IMR-90 (cell line): ENCODE measurements at regions not wholly inside any gene's neighbourhood (a gene's known extent, or its start where the extent isn't known, plus 50 kb on each side); places are given as distances from the start of the nearest gene placed in this dataset.

Experiments used
- ATAC-seq: fragments of 200-7000 bp; cut with Tn5 transposase; 2 replicates; pipeline ENCODE4 v1.9.1; 2020; ENCODE audit warnings: low read depth, mild to moderate bottlenecking, moderate library complexity
- BruUV-seq: library from RNA; stranded (reverse); fragments of 400-500 nt; replicated peaks from 2 replicates; lab custom pipeline; 2021; lab: Mats Ljungman, UMichigan
- CTCF ChIA-PET: fragments of 300-600 bp; formaldehyde crosslinking; extraction: SDS; loops from one replicate; lab custom pipeline; 2021; ENCODE audit warnings: antibody characterized with exemption; lab: Yijun Ruan, JAX
- POLR2A ChIA-PET: fragments of 300-600 bp; sonication (Branson Sonifier 250); formaldehyde crosslinking; loops from one replicate; lab custom pipeline; 2022; ENCODE audit warnings: antibody characterized with exemption; ENCODE audit not compliant: unreplicated experiment; lab: Charles Lee
- DNase-seq: peaks from one replicate; pipeline ENCODE4 v3.0.0; 2013
- H2AFZ ChIP-seq: replicated peaks from 2 replicates; pipeline ENCODE3; 2013; ENCODE audit warnings: low read length, mild to moderate bottlenecking; ENCODE audit not compliant: poor library complexity
- H2AK5ac ChIP-seq: 2 replicates; pipeline ENCODE4 v1.6.1; 2013; ENCODE audit warnings: low read depth, low read length, inconsistent platforms
- H2AK9ac ChIP-seq: replicated peaks from 2 replicates; pipeline ENCODE3; 2013; ENCODE audit warnings: mild to moderate bottlenecking, low read depth, low read length, moderate library complexity; ENCODE audit not compliant: poor library complexity
- H2BK120ac ChIP-seq: 2 replicates; pipeline ENCODE4 v1.6.1; 2013; ENCODE audit warnings: low read depth, low read length, inconsistent platforms
- H2BK15ac ChIP-seq: 3 replicates; pipeline ENCODE4 v1.6.1; 2013; ENCODE audit warnings: low read depth, low read length, inconsistent platforms
- H2BK20ac ChIP-seq: 2 replicates; pipeline ENCODE4 v1.6.1; 2013; ENCODE audit warnings: low read depth, mild to moderate bottlenecking, inconsistent platforms, low read length, moderate library complexity
- H2BK5ac ChIP-seq: 2 replicates; pipeline ENCODE4 v1.6.1; 2013; ENCODE audit warnings: mild to moderate bottlenecking, low read depth, low read length, inconsistent platforms; ENCODE audit not compliant: poor library complexity, severe bottlenecking
- H3K14ac ChIP-seq: replicated peaks from 2 replicates; pipeline ENCODE4 v1.6.1; 2013; ENCODE audit warnings: low read depth, low read length, inconsistent platforms
- H3K18ac ChIP-seq: 2 replicates; pipeline ENCODE4 v1.6.1; 2013; ENCODE audit warnings: low read depth, low read length, control low read depth
- H3K23ac ChIP-seq: 2 replicates; pipeline ENCODE4 v1.6.1; 2013; ENCODE audit warnings: low read depth, low read length, inconsistent platforms
- H3K27ac ChIP-seq: 2 replicates; pipeline ENCODE4 v1.5.1; 2013; ENCODE audit warnings: mild to moderate bottlenecking, control low read depth, low read length; ENCODE audit not compliant: insufficient read depth
- H3K27me3 ChIP-seq: 2 replicates; pipeline ENCODE4 v1.6.1; 2013; ENCODE audit warnings: low read length; ENCODE audit not compliant: control insufficient read depth, insufficient read depth
- H3K36me3 ChIP-seq: 2 replicates; pipeline ENCODE4 v1.6.1; 2013; ENCODE audit warnings: low read length, mixed read lengths; ENCODE audit not compliant: control insufficient read depth, insufficient read depth
- H3K4ac ChIP-seq: 2 replicates; pipeline ENCODE4 v1.6.1; 2013; ENCODE audit warnings: low read depth, low read length, inconsistent platforms
- H3K4me1 ChIP-seq: 2 replicates; pipeline ENCODE4 v1.6.1; 2013; ENCODE audit warnings: low read length, mixed read lengths; ENCODE audit not compliant: control insufficient read depth, insufficient read depth
- H3K4me2 ChIP-seq: 2 replicates; pipeline ENCODE4 v1.6.1; 2013; ENCODE audit warnings: low read depth, mild to moderate bottlenecking, control low read depth, low read length, moderate library complexity
- H3K4me3 ChIP-seq: 2 replicates; pipeline ENCODE4 v1.5.1; 2013; ENCODE audit warnings: low read depth, mild to moderate bottlenecking, control low read depth, low read length, moderate library complexity; ENCODE audit not compliant: insufficient read depth
- H3K56ac ChIP-seq: 2 replicates; pipeline ENCODE4 v1.6.1; 2013; ENCODE audit warnings: low read length, inconsistent platforms; ENCODE audit not compliant: insufficient read depth; ENCODE audit errors: extremely low read depth
- H3K79me1 ChIP-seq, 2 experiments: 2 replicates each; pipeline ENCODE4 v1.6.1; 2013; ENCODE audit warnings: low read length in 2 of 2, inconsistent platforms in 1 of 2, low read depth in 1 of 2
- H3K9ac ChIP-seq: 2 replicates; pipeline ENCODE4 v1.6.1; 2013; ENCODE audit warnings: low read depth, low read length, control low read depth
- H3K9me1 ChIP-seq: 2 replicates; pipeline ENCODE4 v1.6.1; 2013; ENCODE audit warnings: low read length, inconsistent platforms; ENCODE audit not compliant: insufficient read depth
- H3K9me3 ChIP-seq: 2 replicates; pipeline ENCODE4 v1.6.1; 2013; ENCODE audit warnings: low read length; ENCODE audit not compliant: control insufficient read depth, insufficient read depth
- H4K20me1 ChIP-seq: 2 replicates; pipeline ENCODE4 v1.6.1; 2013; ENCODE audit warnings: low read length, inconsistent platforms; ENCODE audit not compliant: insufficient read depth
- H4K5ac ChIP-seq: 2 replicates; pipeline ENCODE4 v1.6.1; 2013; ENCODE audit warnings: mild to moderate bottlenecking, low read depth, low read length, control low read depth
- H4K8ac ChIP-seq, 2 experiments: 2 replicates each; pipeline ENCODE4 v1.6.1; 2013; ENCODE audit warnings: low read depth in 2 of 2, low read length in 2 of 2, control low read depth in 1 of 2, inconsistent platforms in 1 of 2
- H4K91ac ChIP-seq: 2 replicates; pipeline ENCODE4 v1.6.1; 2013; ENCODE audit warnings: low read depth, low read length, inconsistent platforms; ENCODE audit not compliant: insufficient read depth
- CEBPB ChIP-seq: IDR thresholded peaks from 2 replicates; pipeline ENCODE4 v1.6.1; 2012; ENCODE audit warnings: low read depth, low read length, improper control_type of control experiment
- ELK1 ChIP-seq: fragments of 150-350 bp; IDR thresholded peaks from 2 replicates; pipeline ENCODE4 v1.6.1; 2016; ENCODE audit warnings: low read depth, mild to moderate bottlenecking, low read length, moderate library complexity, borderline replicate concordance
- MAZ ChIP-seq: IDR thresholded peaks from 2 replicates; pipeline ENCODE4 v1.6.1; 2012; ENCODE audit warnings: low read depth, mild to moderate bottlenecking, low read length, improper control_type of control experiment, moderate library complexity, borderline replicate concordance
- NFE2L2 ChIP-seq: fragments of 150-350 bp; IDR thresholded peaks from 2 replicates; pipeline ENCODE4 v1.6.1; 2016; ENCODE audit warnings: low read depth, mild to moderate bottlenecking, low read length
- RCOR1 ChIP-seq: IDR thresholded peaks from 2 replicates; pipeline ENCODE4 v1.6.1; 2012; ENCODE audit warnings: mild to moderate bottlenecking, low read length, improper control_type of control experiment; ENCODE audit not compliant: insufficient replicate concordance
- RFX5 ChIP-seq: IDR thresholded peaks from 2 replicates; pipeline ENCODE4 v1.8.0; 2012; ENCODE audit warnings: low read depth, mild to moderate bottlenecking, low read length, moderate library complexity
- WGBS, 2 experiments: methylation state at CpG; one replicate each; pipeline versions ENCODE4 v1.1.5 to v1.1.7; 2013; ENCODE audit warnings: missing lambda C conversion rate in 2 of 2; ENCODE audit not compliant: insufficient read length in 1 of 2; ENCODE audit errors: extremely low coverage in 2 of 2; 5-methylcytosine and 5-hydroxymethylcytosine counted together
- dilution Hi-C: fragments of 300-500 bp; cut with HindIII; formaldehyde crosslinking; loops from one replicate; pipeline ENCODE4 v1.14.3; 2018; ENCODE audit warnings: low sequenced_read_pairs; ENCODE audit not compliant: unreplicated experiment
- in situ Hi-C: fragments of 300-500 bp; cut with MboI; formaldehyde crosslinking; loops from 3 replicates; pipeline ENCODE4 v1.14.3; 2019; ENCODE audit warnings: low sequenced_read_pairs, inconsistent platforms, mixed read lengths
- intact Hi-C: fragments of 100-400 bp; cut with micrococcal nuclease; formaldehyde crosslinking; loops from 2 replicates; pipeline ENCODE4 v1.10.0; 2022
- TF ChIP-seq, protein P1 (sequence below): conservative IDR thresholded peaks from 2 replicates; pipeline ENCODE4 v1.5.1; 2012; ENCODE audit warnings: mild to moderate bottlenecking, low read depth, low read length, improper control_type of control experiment

DNA sequence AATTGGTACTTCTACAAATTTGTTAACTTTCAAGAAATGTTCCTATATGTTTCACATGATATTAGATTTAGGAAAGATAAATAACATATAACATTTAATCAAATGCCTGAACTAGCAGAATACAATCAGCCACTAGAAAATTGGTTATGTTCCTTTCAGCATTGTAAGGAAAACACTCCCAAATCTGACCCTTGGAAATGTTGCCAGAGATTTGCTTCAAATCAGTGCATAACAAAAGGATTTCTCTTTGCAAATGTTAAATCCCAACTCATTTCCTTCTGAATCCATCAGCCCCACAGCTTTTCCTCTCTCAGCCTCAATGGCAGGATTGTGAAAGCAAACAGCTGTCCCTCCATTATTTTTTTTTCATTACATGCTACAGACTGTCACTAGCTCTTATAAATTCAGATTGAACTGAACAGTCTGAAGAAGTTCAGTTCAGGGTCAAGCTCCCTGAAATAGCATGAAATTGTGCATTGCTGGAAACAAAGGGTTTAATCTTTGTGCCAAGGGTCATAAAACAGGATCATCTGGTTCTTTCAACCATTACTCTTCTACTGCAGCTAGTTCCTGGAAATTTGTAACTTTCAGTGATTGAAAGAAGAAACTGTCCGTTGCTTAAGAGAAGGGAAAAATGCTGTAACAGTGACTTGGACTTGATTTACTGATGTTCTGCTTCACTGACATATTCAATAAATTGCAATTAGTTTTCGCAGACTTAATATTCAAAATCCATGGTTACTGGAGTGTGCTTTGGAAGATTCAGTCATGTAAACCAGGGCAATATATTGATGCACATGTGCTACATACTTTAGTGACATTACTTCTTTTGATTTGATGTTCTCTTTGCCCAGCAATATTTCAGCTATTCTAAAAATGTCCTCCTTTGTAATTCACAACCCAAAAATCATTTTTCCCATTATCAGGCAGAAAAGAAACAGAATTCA is 246.4 kb downstream of the RPL10L start:
- Histone ChIP-seq H3K14ac (no peak overlapping the region), H3K4ac (no peak overlapping the region), H2AK9ac (no peak overlapping the region), H2AFZ (no peak overlapping the region), H3K4me3 (no peak overlapping the region), H3K18ac (no peak overlapping the region), H2BK15ac (no peak overlapping the region), H4K8ac (no peak overlapping the region), H2BK5ac (no peak overlapping the region), H3K56ac (no peak overlapping the region), H4K91ac (no peak overlapping the region), H2BK120ac (no peak overlapping the region), H3K9ac (no peak overlapping the region), H2BK20ac (no peak overlapping the region), H3K9me3 (no peaks in the 10 kb centered on the region), H2AK5ac (no peak overlapping the region), H3K36me3 (no peaks in the 10 kb centered on the region), H3K9me1 (no peaks in the 10 kb centered on the region), H4K5ac (no peak overlapping the region), H3K23ac (no peak overlapping the region), H3K79me1 (no peaks in the 10 kb centered on the region), H3K27me3 (no peaks in the 10 kb centered on the region), H4K20me1 (no peaks in the 10 kb centered on the region), H3K4me2 (no peak overlapping the region), H3K4me1 (no peaks in the 10 kb centered on the region), H3K27ac (no peak overlapping the region)
- WGBS, 2 experiments, result no CpG with 5 or more reads among the region's 2 CpGs
- DNase-seq, result no peak
- in situ Hi-C loops, result no loop called here
- TF ChIP-seq, protein P1, sequence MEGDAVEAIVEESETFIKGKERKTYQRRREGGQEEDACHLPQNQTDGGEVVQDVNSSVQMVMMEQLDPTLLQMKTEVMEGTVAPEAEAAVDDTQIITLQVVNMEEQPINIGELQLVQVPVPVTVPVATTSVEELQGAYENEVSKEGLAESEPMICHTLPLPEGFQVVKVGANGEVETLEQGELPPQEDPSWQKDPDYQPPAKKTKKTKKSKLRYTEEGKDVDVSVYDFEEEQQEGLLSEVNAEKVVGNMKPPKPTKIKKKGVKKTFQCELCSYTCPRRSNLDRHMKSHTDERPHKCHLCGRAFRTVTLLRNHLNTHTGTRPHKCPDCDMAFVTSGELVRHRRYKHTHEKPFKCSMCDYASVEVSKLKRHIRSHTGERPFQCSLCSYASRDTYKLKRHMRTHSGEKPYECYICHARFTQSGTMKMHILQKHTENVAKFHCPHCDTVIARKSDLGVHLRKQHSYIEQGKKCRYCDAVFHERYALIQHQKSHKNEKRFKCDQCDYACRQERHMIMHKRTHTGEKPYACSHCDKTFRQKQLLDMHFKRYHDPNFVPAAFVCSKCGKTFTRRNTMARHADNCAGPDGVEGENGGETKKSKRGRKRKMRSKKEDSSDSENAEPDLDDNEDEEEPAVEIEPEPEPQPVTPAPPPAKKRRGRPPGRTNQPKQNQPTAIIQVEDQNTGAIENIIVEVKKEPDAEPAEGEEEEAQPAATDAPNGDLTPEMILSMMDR, result no peak
- TF ChIP-seq NFE2L2, result no peak
- TF ChIP-seq CEBPB, result no peak
- no peak for TF ChIP-seq ELK1
- no peak for TF ChIP-seq RFX5
- no peak for TF ChIP-seq MAZ
- TF ChIP-seq RCOR1, result no peak
- no TSS peak for BruUV-seq
- intact Hi-C loops, result no loop called here
- dilution Hi-C loops, result no loop called here
- no peak for ATAC-seq
- ChIA-PET POLR2A (interaction anchor here (0.7 kb wide), 1 partner anchor 42 kb away, joined by 3 read pairs; no protein-coding TSS in a partner anchor), CTCF (no interaction called here)
